Esophagus (tissue), 2 donors: ENCODE measurements at regions not wholly inside any gene's neighbourhood (a gene's known extent, or its start where the extent isn't known, plus 50 kb on each side); places are given as distances from the start of the nearest gene placed in this dataset.

Experiments
- H3K27ac ChIP-seq, 2 donors: one replicate each; pipeline ENCODE4 v1.5.1; 2013; ENCODE audit warnings: low read depth in 2 of 2, mild to moderate bottlenecking in 2 of 2, inconsistent platforms in 1 of 2, low read length in 1 of 2, moderate library complexity in 1 of 2
- H3K27me3 ChIP-seq, 2 donors: one replicate each; pipeline ENCODE4 v1.6.1; 2013; ENCODE audit warnings: low read length in 2 of 2, control low read depth in 1 of 2, mild to moderate bottlenecking in 1 of 2; ENCODE audit not compliant: insufficient read depth in 2 of 2, control insufficient read depth in 1 of 2
- H3K36me3 ChIP-seq, 2 donors: one replicate each; pipeline ENCODE4 v1.6.1; 2013; ENCODE audit warnings: low read length in 1 of 2; ENCODE audit not compliant: control insufficient read depth in 2 of 2, insufficient read depth in 2 of 2
- H3K4me1 ChIP-seq, 2 donors: one replicate each; pipeline ENCODE4 v1.6.1; 2013; ENCODE audit warnings: low read length in 1 of 2; ENCODE audit not compliant: control insufficient read depth in 2 of 2, insufficient read depth in 2 of 2
- H3K4me3 ChIP-seq, 2 donors: one replicate each; pipeline ENCODE4 v1.5.1; 2013; ENCODE audit warnings: low read length in 2 of 2, mild to moderate bottlenecking in 2 of 2, low read depth in 1 of 2, moderate library complexity in 1 of 2
- H3K9me3 ChIP-seq, 2 donors: one replicate each; pipeline ENCODE4 v1.6.1; 2013; ENCODE audit warnings: mild to moderate bottlenecking in 2 of 2, low read depth in 1 of 2, low read length in 1 of 2, moderate library complexity in 1 of 2; ENCODE audit not compliant: control insufficient read depth in 2 of 2, insufficient read depth in 1 of 2
- WGBS, 2 donors: extraction: QIAGEN DNeasy Blood & Tissue Kit; methylation state at CpG; one replicate each; pipeline ENCODE4 v1.1.7; 2013; 5-methylcytosine and 5-hydroxymethylcytosine counted together
- donor health status: healthy with polysubstance abuse.
- donor health status: Bipolar disorder and iron deficiency.

DNA sequence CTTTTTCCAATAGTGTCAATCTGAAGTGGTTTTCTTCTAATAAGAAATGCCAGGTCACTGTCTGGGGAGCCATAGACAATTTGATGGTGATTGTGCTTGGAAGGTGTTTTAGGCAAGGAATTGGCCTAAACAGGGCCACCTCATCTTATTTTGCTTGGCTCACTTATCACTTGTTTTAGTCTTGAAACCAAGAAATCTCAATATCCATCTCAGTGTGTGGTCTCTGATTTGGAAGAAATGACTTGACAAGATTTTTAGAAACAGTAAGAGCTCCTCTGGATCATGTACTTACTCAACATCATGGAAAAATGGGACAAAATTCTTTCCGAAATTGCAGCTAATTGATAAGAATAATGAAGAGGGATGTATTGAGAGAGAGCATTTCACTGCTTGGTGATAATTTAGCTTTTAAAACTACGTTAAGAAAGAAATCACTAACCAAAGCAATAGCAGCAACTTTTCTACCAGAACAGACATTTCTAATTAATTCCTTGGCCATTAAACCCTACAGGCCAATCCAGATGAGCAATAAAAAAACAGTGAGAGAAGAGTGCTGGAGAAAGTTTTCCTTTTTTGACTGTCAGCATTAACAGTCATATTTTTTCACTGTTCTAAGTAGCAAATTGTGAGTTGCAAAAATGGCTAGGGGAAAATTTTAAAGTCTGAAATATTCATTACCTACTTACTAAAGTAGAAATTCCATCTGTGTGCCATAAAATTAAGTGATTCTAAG is 157.3 kb downstream of the AEBP2 start:
- Histone ChIP-seq H3K4me1 (no peaks in the 10 kb centered on the region), H3K4me3 (no peak overlapping the region), H3K9me3 (no peaks in the 10 kb centered on the region), H3K27me3 (no peaks in the 10 kb centered on the region), H3K27ac (no peak overlapping the region), H3K36me3 (no peaks in the 10 kb centered on the region)
- 79 to 86% methylated on average over 2 of the region's 2 CpGs for WGBS, 2 donors

GRCh38 chr12:19597167-19598026 is 158.1 kb downstream of the AEBP2 start:
- Histone ChIP-seq H3K27ac (no peak overlapping the region), H3K4me3 (no peak overlapping the region), H3K27me3 (no peaks in the 10 kb centered on the region), H3K36me3 (no peaks in the 10 kb centered on the region), H3K4me1 (no peaks in the 10 kb centered on the region), H3K9me3 (no peaks in the 10 kb centered on the region)
- WGBS, 2 donors: 61 to 75% methylated on average over 10 of the region's 10 CpGs

DNA sequence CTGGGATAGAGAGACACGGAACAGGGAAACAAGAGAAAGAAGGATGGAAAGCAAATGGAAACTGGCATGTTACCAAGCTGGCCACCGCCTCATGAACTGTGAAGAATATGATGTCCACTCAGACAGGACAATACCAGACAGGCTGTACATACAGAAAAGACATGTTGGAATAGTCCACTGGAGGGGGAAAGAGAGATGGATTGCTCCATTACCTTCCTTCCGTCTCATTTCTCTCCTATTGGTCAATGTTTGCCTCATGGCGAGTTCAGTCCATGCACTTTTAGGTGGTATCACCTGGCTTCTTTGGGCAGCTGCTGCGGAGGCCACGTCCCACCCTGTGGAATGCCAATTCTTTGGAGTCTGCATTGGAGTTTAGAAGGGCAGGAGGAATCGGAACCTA is 166.4 kb downstream of the AEBP2 start:
- Histone ChIP-seq H3K4me1 (no peaks in the 10 kb centered on the region), H3K9me3 (no peaks in the 10 kb centered on the region), H3K36me3 (no peaks in the 10 kb centered on the region), H3K27ac (no peak overlapping the region), H3K27me3 (no peaks in the 10 kb centered on the region), H3K4me3 (no peak overlapping the region)
- 96 to 97% methylated on average over 7 of the region's 7 CpGs for WGBS, 2 donors

GRCh38 chr12:19608039-19608438 is 168.7 kb downstream of the AEBP2 start:
- H3K9me3 ChIP-seq: no peaks in the 10 kb centered on the region
- H3K36me3 ChIP-seq: no peaks in the 10 kb centered on the region
- H3K4me3 ChIP-seq: no peak overlapping the region
- no peaks in the 10 kb centered on the region for H3K27me3 ChIP-seq
- H3K4me1 ChIP-seq: no peaks in the 10 kb centered on the region
- H3K27ac ChIP-seq: no peak overlapping the region
- WGBS, 2 donors: 30 to 35% methylated on average over 1 of the region's 1 CpG

- H3K36me3 ChIP-seq: no peaks in the 10 kb centered on the region
- H3K4me3 ChIP-seq: no peak overlapping the region
- no peak overlapping the region for H3K27ac ChIP-seq
- 87 to 91% methylated on average over 6 of the region's 6 CpGs for WGBS, 2 donors
- H3K27me3 ChIP-seq: no peaks in the 10 kb centered on the region
- no peaks in the 10 kb centered on the region for H3K4me1 ChIP-seq
- H3K9me3 ChIP-seq: no peaks in the 10 kb centered on the region
These were observed 173.8 kb downstream of the AEBP2 start for GRCh38 chr12:19613051-19613535.

- no peak overlapping the region for H3K27ac ChIP-seq
- H3K4me1 ChIP-seq: no peaks in the 10 kb centered on the region
- no peak overlapping the region for H3K4me3 ChIP-seq
- WGBS, 2 donors: 40 to 60% methylated on average over 6 of the region's 6 CpGs
- no peaks in the 10 kb centered on the region for H3K27me3 ChIP-seq
- no peaks in the 10 kb centered on the region for H3K36me3 ChIP-seq
- H3K9me3 ChIP-seq: no peaks in the 10 kb centered on the region
These were observed 175.5 kb downstream of the AEBP2 start for GRCh38 chr12:19614601-19615383.

DNA sequence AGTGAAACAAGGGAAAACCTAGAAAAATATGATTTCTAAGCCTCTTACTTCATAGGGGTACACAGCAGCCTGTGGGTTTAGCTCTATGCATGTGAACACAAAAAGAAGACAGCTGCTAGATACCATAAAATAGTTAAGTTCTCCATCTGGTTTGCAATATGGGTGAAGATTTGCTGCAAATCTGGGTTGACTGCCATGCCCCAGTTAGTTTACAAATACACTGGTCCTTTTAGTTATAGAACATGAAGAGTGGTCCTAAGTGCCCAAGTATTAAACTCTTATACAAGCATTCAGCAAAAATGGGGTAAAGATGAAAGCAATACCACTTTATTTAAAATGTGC is 176.1 kb downstream of the AEBP2 start:
- Histone ChIP-seq H3K36me3 (no peaks in the 10 kb centered on the region), H3K27me3 (no peaks in the 10 kb centered on the region), H3K27ac (no peak overlapping the region), H3K9me3 (no peaks in the 10 kb centered on the region), H3K4me1 (peaks cover 0 to 3% of the 10 kb centered on the region in 2 donors), H3K4me3 (no peak overlapping the region)

- H3K4me3 ChIP-seq: no peak overlapping the region
- H3K36me3 ChIP-seq: no peaks in the 10 kb centered on the region
- H3K27ac ChIP-seq: no peak overlapping the region
- H3K27me3 ChIP-seq: no peaks in the 10 kb centered on the region
- 94 to 96% methylated on average over 15 of the region's 15 CpGs for WGBS, 2 donors
- no peaks in the 10 kb centered on the region for H3K9me3 ChIP-seq
- peaks cover 0 to 3% of the 10 kb centered on the region in 2 donors for H3K4me1 ChIP-seq
These were observed 177.5 kb downstream of the AEBP2 start for GRCh38 chr12:19616781-19617180.

- no peaks in the 10 kb centered on the region for H3K9me3 ChIP-seq
- no peaks in the 10 kb centered on the region for H3K36me3 ChIP-seq
- H3K4me1 ChIP-seq: peaks cover 0 to 3% of the 10 kb centered on the region in 2 donors
- H3K27ac ChIP-seq: peak overlapping the region; percentile 30 to 75
- WGBS, 2 donors: 63 to 74% methylated on average over 7 of the region's 7 CpGs
- peak overlapping the region in 1 of 2 donors; percentile 11 for H3K4me3 ChIP-seq
- H3K27me3 ChIP-seq: no peaks in the 10 kb centered on the region
These were observed 180.9 kb downstream of the AEBP2 start for GRCh38 chr12:19620222-19620621.
